Left ventricle myocardium inferior (tissue), 1 donor: ENCODE measurements at regions not wholly inside any gene's neighbourhood (a gene's known extent, or its start where the extent isn't known, plus 50 kb on each side); places are given as distances from the start of the nearest gene placed in this dataset.

ENCODE experiments used
- DNase-seq: peaks from one replicate; pipeline ENCODE4 v3.0.0-alpha.2; 2020
- H3K27ac ChIP-seq: fragments of 200-600 bp; replicated peaks from 2 replicates; pipeline ENCODE4 v1.8.0; 2021
- H3K27me3 ChIP-seq: fragments of 200-600 bp; 2 replicates; pipeline ENCODE4 v1.8.0; 2021; ENCODE audit warnings: low read depth
- H3K36me3 ChIP-seq: fragments of 200-600 bp; 2 replicates; pipeline ENCODE4 v1.8.0; 2021
- H3K4me1 ChIP-seq: fragments of 200-600 bp; 2 replicates; pipeline ENCODE4 v1.8.0; 2021
- H3K4me3 ChIP-seq: fragments of 200-600 bp; 2 replicates; pipeline ENCODE4 v1.8.0; 2021; ENCODE audit warnings: mild to moderate bottlenecking, moderate library complexity
- H3K9me3 ChIP-seq: fragments of 200-600 bp; replicated peaks from 2 replicates; pipeline ENCODE4 v1.8.0; 2021
- intact Hi-C: fragments of 100-400 bp; cut with micrococcal nuclease; formaldehyde crosslinking; loops from one replicate; pipeline ENCODE4 v1.11.0; 2022
- TF ChIP-seq, protein P1 (sequence below): fragments of 200-600 bp; IDR thresholded peaks from 2 replicates; pipeline ENCODE4 v1.8.0; 2021; ENCODE audit warnings: antibody characterized with exemption, mild to moderate bottlenecking, borderline replicate concordance
- donor health status: DM: no; HTN: yes; CAD: no; lungs with severe emphysema.

- Histone ChIP-seq H3K4me1 (no peaks in the 10 kb centered on the region), H3K27ac (no peak overlapping the region), H3K27me3 (no peaks in the 10 kb centered on the region), H3K36me3 (no peaks in the 10 kb centered on the region), H3K9me3 (no peaks in the 10 kb centered on the region), H3K4me3 (no peak overlapping the region)
- TF ChIP-seq, protein P1, sequence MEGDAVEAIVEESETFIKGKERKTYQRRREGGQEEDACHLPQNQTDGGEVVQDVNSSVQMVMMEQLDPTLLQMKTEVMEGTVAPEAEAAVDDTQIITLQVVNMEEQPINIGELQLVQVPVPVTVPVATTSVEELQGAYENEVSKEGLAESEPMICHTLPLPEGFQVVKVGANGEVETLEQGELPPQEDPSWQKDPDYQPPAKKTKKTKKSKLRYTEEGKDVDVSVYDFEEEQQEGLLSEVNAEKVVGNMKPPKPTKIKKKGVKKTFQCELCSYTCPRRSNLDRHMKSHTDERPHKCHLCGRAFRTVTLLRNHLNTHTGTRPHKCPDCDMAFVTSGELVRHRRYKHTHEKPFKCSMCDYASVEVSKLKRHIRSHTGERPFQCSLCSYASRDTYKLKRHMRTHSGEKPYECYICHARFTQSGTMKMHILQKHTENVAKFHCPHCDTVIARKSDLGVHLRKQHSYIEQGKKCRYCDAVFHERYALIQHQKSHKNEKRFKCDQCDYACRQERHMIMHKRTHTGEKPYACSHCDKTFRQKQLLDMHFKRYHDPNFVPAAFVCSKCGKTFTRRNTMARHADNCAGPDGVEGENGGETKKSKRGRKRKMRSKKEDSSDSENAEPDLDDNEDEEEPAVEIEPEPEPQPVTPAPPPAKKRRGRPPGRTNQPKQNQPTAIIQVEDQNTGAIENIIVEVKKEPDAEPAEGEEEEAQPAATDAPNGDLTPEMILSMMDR, result no peak
- DNase-seq, result no peak
- intact Hi-C loops, result no loop called here
These were observed 1435.2 kb upstream of the PRR20A start for GRCh38 chr13:55705526-55705925.

DNA sequence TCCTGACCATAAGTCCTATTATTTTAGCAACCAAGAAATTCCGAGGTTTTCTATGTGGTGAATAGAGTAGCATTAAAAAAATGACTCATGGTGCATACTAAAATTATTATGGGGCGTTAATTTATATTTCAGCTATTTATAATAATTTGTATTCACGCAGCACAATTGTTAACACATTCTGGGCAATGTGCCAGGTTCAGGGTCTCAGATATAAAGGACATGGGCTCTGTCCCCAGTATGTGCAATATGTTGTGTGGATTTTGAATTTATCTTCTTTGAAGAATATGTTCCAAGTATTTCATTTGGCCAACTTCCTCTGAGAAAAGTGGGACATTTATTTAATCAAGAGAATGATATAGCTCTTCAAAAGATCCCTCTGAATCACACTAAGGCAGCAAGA is 1434.7 kb upstream of the PRR20A start:
- intact Hi-C loops, result no loop called here
- Histone ChIP-seq H3K27ac (no peak overlapping the region), H3K27me3 (no peaks in the 10 kb centered on the region), H3K4me3 (no peak overlapping the region), H3K4me1 (no peaks in the 10 kb centered on the region), H3K36me3 (no peaks in the 10 kb centered on the region), H3K9me3 (no peaks in the 10 kb centered on the region)
- TF ChIP-seq, protein P1, result no peak
- no peak for DNase-seq

DNA sequence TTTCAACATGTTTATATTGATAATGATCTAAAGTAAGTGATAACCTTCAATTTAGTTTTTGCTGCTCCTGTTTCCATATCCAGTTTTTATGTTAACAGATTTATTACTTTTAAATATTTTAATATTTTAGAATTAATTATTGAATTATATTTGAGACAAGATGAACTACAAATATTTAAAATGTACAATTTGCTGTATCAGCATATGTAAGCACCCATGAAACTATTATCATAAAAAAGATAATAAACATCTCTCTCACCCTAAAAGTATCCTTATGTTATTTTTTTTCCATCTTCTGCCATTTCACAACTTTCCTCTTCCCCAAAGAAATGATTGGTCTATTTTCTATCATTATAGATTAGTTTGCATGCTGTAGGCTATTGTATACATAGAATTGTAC is 1426.6 kb upstream of the PRR20A start:
- Histone ChIP-seq H3K4me3 (no peak overlapping the region), H3K4me1 (no peaks in the 10 kb centered on the region), H3K27me3 (no peaks in the 10 kb centered on the region), H3K9me3 (peaks cover 28% of the 10 kb centered on the region), H3K27ac (no peak overlapping the region), H3K36me3 (no peaks in the 10 kb centered on the region)
- TF ChIP-seq, protein P1, result no peak
- DNase-seq, result no peak
- intact Hi-C loops, result no loop called here

DNA sequence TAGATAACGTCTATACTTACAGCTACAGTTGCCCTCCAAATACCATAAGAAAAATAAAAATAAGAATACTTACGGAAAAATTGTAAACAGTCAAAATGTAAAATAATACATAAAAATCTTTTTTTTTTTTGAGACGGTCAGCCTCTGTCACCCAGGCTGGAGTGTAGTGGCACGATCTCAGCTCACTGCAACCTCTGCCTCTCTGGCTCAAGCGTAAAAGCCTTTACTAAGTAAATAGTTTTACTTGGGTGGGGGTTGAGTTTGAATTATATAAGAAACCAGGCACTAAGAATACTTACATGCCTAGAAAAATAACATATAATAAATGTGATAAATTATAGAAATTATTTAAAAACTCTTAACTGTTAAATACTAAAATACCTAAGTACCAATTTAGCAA is 1413.0 kb upstream of the PRR20A start:
- intact Hi-C loops, result no loop called here
- TF ChIP-seq, protein P1, result no peak
- no peaks in the 10 kb centered on the region for H3K4me1 ChIP-seq

GRCh38 chr13:55728247-55728646 is 1412.5 kb upstream of the PRR20A start:
- DNase-seq, result no peak
- Histone ChIP-seq H3K4me3 (no peak overlapping the region), H3K27ac (no peak overlapping the region), H3K27me3 (no peaks in the 10 kb centered on the region), H3K36me3 (no peaks in the 10 kb centered on the region), H3K4me1 (no peaks in the 10 kb centered on the region), H3K9me3 (no peaks in the 10 kb centered on the region)
- intact Hi-C loops, result no loop called here
- TF ChIP-seq, protein P1, result no peak

More for the DNA sequence above, 1413.0 kb upstream of the PRR20A start:
- no peaks in the 10 kb centered on the region for H3K27me3 ChIP-seq
- no peaks in the 10 kb centered on the region for H3K9me3 ChIP-seq
- H3K36me3 ChIP-seq, result no peaks in the 10 kb centered on the region
- H3K4me3 ChIP-seq, result no peak overlapping the region
- DNase-seq, result no peak
- no peak overlapping the region for H3K27ac ChIP-seq

DNA sequence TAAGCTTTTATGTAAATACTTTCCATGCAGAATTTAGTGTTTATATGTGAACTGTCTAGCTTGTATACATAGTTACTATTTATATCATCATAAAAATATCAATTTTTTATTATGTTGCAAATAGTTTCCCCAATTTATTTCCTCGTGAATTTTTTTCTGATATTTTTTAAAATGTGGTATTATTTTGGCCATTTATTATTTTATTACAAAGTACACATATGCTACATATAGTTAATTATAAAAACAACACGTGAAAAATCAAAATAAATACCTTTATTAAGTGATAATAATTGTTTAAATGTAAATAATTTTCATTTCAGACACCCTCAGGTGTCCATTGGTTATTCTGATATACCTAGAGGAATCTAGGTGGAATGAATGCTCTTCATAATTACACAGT is 1394.9 kb upstream of the PRR20A start:
- Histone ChIP-seq H3K36me3 (no peaks in the 10 kb centered on the region), H3K27ac (no peak overlapping the region), H3K4me3 (no peak overlapping the region), H3K27me3 (no peaks in the 10 kb centered on the region), H3K9me3 (peaks cover 11% of the 10 kb centered on the region), H3K4me1 (no peaks in the 10 kb centered on the region)
- TF ChIP-seq, protein P1, result no peak
- no peak for DNase-seq
- intact Hi-C loops, result no loop called here
